ENCODE measurements at regions not wholly inside any gene's neighbourhood (a gene's known extent, or its start where the extent isn't known, plus 50 kb on each side); places are given as distances from the start of the nearest gene placed in this dataset.

GRCh38 chr7:25843467-25843866 is 308.5 kb upstream of the NFE2L3 start:
- no peak for TF ChIP-seq POLR2AphosphoS5 (IDR thresholded peaks at IDR 0.05; ENCODE audit: borderline replicate concordance, low read depth, low read length)
- no peak for TF ChIP-seq EZH2 (IDR thresholded peaks at IDR 0.05)
- TF ChIP-seq FOXP2 (optimal IDR thresholded peaks at IDR 0.05; ENCODE audit: control extremely low read depth, extremely low read length, insufficient read depth), result no peak

Data from SK-N-MC (cell line).